NOMO-1 treated with DMSO at 0.1 percent for 48 hours (cell line): ENCODE measurements at regions not wholly inside any gene's neighbourhood (a gene's known extent, or its start where the extent isn't known, plus 50 kb on each side); places are given as distances from the start of the nearest gene placed in this dataset.
"Not testable (repeated sequence)": the region's sequence is repeated elsewhere in the genome, so short reads cannot be mapped to it uniquely, and the experiment has no call there.

Source experiments
- DNase-seq: peaks from one replicate; lab custom pipeline; 2025; ENCODE audit not compliant: unreplicated experiment; lab: John Stamatoyannopoulos, UW

- DNase-seq: no peak
These were observed 54.9 kb upstream of the ZNF678 start for GRCh38 chr1:227508431-227508830.

DNA sequence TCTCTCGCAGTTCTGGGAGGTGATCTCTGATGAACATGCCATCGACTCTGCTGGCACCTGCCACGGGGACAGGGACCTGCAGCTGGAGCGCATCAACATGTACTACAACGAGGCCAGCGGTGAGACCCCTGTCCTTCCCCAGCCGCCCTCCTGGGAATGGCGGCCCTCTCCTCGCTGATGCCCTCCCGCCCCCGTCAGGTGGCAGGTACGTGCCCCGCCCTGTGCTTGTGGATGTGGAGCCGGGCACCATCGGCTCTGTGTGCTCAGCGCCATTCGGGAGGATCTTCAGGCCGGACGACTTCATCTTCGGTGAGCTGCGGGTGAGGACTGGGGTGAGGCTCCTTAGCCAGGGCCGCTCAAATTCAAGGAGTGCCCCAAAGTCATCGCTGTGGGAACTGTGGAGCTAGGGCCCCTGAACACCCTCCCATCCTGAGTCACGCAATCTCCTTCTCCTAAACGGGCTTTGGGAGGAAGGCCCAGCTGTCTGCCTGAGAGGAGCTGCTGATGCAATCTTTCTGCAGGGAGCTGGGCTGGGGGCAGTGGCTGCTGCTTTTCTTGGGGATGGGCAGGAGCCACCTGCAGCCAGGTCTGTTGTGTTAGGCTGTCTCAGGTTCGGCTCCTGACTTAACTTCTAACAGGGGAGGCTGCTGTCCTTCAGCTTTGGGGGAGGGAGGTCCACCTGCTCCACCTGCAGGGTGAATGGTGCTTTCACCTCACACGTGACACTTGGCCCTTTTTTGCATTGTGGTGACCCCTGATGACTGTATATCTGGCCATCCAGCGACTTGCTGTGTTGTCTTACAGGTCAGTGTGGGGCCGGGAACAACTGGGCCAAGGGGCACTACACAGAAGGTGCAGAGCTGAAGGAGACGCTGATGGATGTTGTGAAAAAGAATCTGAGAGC lies 56.6 kb upstream of the ZNF678 start:
- DNase-seq: not testable (repeated sequence)

DNA sequence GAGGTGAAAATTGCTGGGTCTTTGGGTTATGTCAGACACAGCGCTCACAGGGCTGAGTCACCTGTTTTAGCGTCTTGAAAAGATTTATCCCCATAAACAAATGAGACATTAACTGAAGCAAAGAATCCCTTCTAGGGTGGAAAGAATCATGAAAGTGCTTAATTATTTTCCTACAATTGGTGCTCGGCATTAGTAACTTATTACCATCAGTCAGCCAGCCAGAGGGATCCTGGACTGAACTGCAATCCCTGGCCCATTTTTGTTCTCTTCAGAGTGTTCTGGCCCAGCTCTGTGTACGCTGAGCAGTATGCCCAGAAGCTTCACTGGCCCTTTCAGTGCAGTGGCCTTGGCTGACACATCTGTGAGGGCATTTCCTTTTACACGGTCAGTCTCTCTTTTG lies 67.3 kb upstream of the ZNF678 start:
- DNase-seq: not testable (repeated sequence)

- DNase-seq: not testable (repeated sequence)
These were observed 69.3 kb upstream of the ZNF678 start for GRCh38 chr1:227493863-227494551.

DNA sequence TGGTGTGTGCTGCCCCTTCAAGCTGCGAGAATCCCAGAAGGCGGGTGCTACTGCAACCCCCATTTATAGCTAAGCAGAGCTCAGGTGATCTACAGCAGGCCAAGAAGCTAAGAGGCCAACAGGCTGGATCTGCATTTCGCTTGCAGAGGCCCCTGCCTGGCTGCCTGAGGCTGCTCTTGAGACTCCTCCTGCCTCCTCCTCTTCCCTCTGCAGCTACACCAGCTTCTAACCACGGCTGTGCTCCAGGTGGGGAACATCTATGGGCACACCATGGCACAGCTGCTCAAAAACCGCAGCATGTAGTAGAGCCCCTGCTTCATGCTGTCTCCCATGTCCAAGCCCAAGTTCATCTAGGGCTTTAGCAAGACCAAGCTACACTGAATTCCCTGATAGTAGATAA lies 72.9 kb upstream of the ZNF678 start:
- DNase-seq: no peak

- DNase-seq: no peak
These were observed 73.4 kb upstream of the ZNF678 start for GRCh38 chr1:227490001-227490400.

DNA sequence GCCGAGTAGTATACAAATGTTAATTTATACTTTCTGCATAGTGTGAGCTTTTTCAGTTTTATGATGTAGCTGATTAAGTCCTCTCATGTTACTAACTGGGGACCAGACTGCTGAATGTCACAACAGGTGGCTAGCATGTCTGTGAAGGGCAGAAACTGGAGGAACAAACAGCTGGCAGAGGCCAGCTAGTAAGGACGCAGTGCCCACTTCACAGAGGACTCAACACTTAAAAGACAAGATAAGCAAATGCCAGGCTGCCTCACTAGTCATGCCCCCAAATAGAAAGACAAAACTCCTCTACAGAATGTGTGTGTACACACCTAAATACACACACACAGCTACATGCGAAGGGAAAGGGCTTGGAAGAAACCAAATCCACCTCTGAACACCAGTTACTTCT lies 73.8 kb upstream of the ZNF678 start:
- no peak for DNase-seq

DNA sequence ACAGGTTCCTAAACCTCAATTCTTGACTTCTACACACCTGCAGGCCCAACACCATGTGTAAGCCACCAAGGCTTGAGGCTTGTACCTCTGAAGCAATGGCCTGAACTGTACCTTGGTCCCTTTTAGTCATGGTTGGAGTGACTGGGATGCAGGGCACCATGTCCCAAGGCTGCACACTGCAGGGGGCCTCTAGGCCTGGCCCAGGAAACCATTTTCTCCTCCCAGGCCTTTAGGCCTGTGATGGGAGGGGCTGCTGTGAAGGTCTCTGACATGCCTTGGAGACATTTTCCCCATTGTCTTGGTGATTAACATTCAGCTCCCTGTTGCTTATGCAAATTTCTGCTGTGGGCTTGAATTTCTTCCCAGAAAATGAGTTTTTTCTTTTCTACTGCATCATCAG lies 75.8 kb upstream of the ZNF678 start:
- DNase-seq: no peak

DNA sequence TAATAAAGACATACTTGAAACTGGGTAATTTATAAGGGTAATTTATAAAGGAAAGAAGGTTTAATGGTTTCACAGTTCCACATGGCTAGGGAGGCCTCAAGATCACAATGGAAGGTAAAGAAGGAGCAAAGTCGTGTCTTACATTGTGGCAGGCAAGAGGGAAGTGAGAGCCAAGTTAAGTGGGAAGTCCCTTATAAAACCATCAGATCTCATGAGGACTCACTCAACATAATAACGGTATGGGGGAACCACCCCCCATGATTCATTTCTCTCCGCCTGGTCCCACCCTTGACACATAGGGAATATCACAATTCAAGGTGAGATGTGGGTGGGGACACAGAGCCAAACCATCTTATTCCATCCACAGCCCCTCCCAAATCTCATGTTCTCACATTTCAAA lies 76.8 kb upstream of the ZNF678 start:
- DNase-seq: no peak

GRCh38 chr1:227482023-227482299 lies 81.4 kb upstream of the ZNF678 start:
- no peak for DNase-seq

DNA sequence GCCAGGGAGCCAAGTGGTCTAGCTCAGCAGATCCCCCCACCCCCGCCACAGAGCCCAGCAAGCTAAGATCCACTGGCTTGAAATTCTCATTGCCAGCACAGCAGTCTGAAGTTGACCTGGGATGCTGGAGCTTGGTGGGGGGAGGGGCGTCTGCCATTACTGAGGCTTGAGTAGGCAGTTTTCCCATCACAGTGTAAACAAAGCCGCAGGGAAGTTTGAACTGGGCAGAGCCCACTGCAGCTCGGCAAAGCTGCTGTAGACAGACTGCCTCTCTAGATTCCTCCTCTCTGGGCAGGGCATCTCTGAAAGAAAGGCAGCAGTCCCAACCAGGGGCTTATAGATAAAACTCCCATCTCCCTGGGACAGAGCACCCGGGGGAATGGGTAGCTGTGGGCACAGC lies 89.3 kb upstream of the ZNF678 start:
- DNase-seq: not testable (repeated sequence)

DNA sequence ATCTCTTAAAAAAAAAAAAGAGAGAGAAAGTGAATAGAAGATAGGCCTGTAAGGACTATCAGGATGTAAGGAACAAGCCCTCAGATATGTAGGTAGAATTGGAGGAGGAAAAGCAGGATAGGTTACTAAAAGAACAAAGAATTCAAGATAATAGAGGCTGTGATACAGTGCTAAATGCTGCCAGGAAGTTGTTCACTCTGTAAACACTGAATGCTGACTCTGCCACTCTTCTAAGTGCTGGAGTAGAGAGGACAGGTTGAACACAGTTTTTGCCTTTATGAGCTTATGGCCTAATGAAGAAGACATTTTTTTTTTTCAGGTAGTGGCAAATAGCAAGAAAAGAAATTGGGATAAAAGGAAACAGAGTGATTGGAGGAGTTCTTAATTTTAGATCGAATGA lies 90.6 kb upstream of the ZNF678 start:
- no peak for DNase-seq

GRCh38 chr1:227470688-227471087 lies 92.7 kb upstream of the ZNF678 start:
- DNase-seq: no peak

DNA sequence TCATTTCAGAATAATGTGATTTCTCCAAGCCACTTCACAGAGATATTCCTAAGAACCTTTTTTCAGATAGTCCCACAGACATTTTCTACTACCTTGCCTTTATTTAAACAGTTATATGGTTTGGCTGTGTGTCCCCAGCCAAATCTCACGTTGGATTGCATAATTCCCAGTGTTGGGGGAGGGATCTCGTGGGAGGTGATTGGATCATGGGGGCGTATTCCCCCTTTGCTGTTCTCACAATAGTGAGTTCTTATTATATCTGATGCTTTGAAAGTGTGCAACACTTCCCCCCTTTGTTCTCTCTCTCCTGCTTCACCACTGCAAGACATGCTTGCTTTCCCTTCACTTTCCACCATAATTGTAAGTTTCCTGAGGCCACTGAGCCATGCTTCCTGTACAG lies 93.6 kb upstream of the ZNF678 start:
- no peak for DNase-seq

DNA sequence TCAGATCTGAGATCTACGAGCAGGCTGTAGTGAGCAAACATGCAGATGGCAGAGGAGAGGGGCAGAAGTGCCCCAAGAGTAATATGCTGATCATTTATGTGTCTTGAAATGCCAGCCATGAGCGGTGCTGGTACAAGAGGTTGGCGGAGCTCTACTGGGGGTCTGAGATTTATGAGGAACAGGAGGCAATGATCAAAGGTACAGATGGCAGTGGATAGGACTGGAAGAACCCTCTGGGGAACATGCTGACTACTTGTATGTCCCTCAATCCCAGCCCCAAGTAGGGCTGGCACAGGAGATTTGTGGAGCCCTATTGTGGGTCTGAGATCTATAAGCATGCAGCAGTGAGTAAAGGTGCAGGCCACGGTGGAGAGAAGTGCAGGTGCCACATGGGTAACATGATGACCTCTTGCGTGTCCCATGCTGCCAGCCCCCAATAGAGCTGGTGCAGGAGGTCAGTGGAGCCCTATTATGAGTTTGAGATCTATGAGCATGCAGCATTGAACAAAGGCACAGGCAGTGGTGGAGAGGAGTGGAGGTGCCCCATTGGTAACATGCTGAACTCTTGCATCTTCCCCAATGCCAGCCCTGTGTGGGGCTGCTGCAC lies 97.2 kb upstream of the ZNF678 start:
- DNase-seq: no peak

DNA sequence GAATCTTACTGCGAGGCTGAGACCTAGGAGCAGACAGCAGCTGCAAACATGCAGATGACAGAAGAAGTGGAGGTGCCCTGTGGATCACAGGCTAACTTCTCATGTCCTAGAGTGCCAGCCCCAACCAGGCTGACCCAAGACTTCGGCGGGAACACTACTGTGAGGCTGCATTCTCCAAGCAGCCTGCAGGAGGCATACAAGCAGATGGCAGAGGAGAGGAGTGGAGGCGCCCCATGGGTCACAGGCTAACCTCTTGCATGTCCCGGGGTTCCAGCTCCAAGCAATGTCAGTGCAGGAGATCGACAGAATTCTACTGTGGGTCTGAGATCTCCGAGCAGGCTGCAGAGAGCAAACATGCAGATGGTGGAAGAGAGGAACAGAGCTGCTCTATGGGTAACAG lies 98.1 kb upstream of the ZNF678 start:
- no peak for DNase-seq

DNA sequence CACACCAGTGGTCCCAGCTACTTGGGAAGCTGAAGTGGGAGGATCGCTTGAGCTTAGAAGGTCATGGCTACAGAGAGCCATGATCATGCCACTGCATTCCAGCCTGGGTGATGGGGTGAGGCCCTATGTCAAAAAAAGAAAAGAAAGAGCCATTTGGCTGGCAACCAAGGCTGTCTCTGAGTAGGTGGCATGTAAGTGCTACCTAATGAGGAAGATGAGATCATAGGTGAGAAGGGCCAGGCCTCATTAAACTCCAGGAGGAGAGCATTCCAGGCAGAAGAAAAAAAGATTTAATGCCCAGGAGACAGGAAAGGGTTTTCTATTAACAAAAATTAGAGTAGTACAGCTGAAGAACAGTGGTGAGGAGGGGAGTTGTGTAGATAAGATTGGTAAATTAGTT lies 103.4 kb upstream of the ZNF678 start:
- no peak for DNase-seq

GRCh38 chr1:227459326-227459841 lies 104.0 kb upstream of the ZNF678 start:
- no peak for DNase-seq

GRCh38 chr1:227454686-227455085 lies 108.7 kb upstream of the ZNF678 start:
- DNase-seq: no peak

DNA sequence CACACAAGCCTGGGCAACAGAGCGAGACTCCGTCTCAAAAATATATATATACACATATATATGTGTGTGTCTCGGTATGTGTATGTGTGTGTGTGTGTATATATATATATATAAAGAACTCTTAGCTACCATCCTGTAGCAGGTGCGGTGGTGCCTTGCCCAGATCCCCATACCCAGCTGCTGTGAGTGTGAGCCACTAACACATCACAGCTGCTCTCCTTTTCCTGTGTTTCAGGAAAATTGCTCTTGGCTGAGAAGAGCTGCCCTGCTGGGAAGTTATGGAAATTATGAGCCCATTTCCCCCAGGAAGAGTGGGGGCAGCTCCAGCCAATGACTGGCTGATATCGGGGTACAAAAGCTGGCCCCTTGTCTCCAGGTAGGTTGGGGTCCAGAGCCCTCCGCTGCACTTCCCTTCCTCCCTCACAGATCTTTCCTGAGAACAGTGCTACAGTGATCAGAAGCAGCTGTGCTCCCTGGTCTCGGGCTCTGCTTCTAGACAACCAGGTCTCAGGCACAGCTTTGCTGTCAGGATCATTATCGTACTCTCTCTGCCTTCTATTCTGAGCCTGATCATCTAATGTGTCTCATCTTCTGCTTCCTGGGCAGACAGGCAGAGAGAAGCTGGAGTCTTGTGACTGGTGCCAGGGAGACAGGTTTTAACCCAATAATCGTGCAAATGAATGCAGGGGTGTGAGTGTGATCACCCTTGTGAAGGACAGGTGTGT lies 109.6 kb upstream of the ZNF678 start:
- no peak for DNase-seq

DNA sequence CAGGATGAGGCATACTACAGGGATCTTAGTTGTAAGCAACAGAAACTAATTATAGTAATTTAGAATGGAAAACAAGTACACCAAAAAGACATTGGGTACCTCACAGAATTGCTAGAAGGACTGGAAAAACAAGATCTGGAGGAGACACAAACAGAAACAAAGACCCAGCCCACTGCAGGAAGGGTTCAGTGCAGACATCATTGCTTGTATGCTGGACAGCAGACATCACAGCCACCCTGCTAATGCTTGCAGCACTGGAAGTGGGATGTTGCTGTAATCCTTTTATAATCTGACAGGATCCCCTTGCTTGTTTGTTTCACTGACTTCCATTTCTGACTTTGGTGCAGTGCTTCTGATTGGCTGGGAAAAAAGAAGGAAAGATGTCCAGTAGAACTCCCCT lies 111.4 kb upstream of the ZNF678 start:
- DNase-seq: no peak
